ENCODE measurements at regions not wholly inside any gene's neighbourhood (a gene's known extent, or its start where the extent isn't known, plus 50 kb on each side); places are given as distances from the start of the nearest gene placed in this dataset.

DNA sequence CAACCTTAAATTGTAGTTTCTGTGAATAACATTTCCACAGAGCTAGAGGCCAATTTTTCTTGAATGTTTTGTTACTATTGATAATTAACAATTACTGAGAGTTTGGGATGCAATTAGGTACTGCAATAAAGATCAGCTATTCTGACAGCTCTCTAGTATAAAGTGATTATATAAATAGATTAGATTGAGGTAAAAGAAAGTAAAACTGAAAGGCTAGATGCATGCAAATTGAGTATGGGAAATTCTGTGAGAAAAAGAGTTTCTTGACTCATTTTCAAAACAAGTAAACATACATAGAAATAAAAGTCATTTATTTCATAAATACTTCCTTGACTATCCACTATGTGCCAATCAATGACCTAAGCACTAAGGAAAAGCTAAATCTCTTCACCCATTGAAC lies 1087.5 kb upstream of the ATXN8OS start:
- TF ChIP-seq NRF1 (IDR thresholded peaks at IDR 0.05; ENCODE audit: low read depth, low read length) = no peak
- no peak for TF ChIP-seq YY1 (IDR thresholded peaks at IDR 0.05; ENCODE audit: low read depth)
- TF ChIP-seq, protein P1, sequence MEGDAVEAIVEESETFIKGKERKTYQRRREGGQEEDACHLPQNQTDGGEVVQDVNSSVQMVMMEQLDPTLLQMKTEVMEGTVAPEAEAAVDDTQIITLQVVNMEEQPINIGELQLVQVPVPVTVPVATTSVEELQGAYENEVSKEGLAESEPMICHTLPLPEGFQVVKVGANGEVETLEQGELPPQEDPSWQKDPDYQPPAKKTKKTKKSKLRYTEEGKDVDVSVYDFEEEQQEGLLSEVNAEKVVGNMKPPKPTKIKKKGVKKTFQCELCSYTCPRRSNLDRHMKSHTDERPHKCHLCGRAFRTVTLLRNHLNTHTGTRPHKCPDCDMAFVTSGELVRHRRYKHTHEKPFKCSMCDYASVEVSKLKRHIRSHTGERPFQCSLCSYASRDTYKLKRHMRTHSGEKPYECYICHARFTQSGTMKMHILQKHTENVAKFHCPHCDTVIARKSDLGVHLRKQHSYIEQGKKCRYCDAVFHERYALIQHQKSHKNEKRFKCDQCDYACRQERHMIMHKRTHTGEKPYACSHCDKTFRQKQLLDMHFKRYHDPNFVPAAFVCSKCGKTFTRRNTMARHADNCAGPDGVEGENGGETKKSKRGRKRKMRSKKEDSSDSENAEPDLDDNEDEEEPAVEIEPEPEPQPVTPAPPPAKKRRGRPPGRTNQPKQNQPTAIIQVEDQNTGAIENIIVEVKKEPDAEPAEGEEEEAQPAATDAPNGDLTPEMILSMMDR (IDR thresholded peaks at IDR 0.05) = no peak
- no peak for TF ChIP-seq TCF12 (IDR thresholded peaks at IDR 0.05)
- TF ChIP-seq, protein P2, sequence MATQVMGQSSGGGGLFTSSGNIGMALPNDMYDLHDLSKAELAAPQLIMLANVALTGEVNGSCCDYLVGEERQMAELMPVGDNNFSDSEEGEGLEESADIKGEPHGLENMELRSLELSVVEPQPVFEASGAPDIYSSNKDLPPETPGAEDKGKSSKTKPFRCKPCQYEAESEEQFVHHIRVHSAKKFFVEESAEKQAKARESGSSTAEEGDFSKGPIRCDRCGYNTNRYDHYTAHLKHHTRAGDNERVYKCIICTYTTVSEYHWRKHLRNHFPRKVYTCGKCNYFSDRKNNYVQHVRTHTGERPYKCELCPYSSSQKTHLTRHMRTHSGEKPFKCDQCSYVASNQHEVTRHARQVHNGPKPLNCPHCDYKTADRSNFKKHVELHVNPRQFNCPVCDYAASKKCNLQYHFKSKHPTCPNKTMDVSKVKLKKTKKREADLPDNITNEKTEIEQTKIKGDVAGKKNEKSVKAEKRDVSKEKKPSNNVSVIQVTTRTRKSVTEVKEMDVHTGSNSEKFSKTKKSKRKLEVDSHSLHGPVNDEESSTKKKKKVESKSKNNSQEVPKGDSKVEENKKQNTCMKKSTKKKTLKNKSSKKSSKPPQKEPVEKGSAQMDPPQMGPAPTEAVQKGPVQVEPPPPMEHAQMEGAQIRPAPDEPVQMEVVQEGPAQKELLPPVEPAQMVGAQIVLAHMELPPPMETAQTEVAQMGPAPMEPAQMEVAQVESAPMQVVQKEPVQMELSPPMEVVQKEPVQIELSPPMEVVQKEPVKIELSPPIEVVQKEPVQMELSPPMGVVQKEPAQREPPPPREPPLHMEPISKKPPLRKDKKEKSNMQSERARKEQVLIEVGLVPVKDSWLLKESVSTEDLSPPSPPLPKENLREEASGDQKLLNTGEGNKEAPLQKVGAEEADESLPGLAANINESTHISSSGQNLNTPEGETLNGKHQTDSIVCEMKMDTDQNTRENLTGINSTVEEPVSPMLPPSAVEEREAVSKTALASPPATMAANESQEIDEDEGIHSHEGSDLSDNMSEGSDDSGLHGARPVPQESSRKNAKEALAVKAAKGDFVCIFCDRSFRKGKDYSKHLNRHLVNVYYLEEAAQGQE (IDR thresholded peaks at IDR 0.05; ENCODE audit: low read depth, low read length) = no peak
- TF ChIP-seq GATA2 (CRISPR knock-in tag; IDR thresholded peaks at IDR 0.05) = no peak

Measured in SK-N-SH (cell line).